ENCODE measurements at regions not wholly inside any gene's neighbourhood (a gene's known extent, or its start where the extent isn't known, plus 50 kb on each side); places are given as distances from the start of the nearest gene placed in this dataset.

DNA sequence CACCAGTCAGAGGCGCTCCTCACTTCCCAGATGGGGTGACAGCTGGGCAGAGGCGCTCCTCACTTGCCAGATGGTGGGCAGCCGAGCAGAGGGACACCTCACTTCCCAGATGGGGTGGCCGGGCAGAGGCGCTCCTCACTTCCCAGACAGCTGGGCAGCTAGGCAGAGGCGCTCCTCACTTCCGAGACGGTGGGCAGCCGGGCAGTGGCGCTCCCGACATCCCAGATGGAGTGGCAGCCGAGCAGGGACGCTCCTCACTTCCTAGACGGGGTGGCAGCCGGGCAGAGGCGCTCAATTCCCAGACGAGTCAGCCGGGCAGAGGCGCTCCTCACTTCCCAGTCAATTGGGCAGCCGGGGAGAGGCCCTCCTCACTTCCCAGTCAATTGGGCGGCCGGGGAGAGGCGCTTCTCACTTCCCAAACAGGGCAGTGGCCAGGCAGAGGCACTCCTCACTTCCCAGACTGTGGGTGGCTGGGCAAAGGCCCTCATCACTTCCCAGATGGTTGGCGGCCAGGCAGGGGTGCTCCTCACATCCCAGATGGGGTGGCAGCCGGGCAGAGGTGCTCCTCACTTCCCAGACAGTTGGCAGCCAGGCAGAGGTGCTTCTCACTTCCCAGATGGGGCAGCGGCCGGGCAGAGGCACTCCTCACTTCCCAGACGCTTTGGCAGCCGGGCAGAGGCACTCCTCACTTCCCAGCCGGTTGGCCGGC is 143.8 kb upstream of the ARID2 start:
- intact Hi-C loops (cut with micrococcal nuclease): no loop called here

DNA sequence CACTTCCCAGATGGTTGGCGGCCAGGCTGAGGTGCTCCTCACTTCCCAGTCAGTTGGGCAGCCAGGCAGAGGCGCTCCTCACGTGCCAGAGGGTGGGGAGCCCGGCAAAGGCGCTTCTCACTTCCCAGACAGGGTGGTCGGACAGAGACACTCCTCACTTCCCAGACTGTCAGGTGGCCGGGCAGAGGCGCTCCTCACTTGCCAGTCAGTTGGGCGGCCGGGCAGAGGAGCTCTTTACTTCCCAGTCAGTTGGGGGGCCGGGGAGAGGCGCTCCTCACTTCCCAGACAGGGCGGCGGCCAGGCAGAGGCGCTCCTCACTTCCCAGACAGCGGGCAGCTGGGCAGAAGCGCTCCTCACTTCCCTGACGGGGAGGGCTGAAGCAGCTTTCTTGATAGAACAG is 143.0 kb upstream of the ARID2 start:
- intact Hi-C loops (cut with micrococcal nuclease): no loop called here

DNA sequence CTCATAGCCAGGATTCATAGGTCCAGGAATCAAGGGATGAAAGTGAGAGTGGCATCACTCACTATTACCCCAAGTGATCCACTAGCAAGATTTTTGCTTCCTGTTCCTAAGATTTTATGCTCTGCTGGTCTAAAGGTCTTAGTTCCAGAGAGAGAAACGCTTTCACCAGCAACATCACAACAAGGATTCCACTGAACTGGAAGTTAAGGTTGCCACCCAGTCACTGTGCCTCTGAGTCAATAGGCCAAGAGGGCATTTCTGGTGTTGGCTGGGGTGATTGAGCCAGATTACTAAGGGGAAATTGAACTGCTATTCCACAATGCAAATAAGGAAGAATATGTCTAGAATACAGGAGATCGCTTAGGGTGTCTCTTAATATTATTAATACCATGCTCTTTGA is 142.5 kb upstream of the ARID2 start:
- intact Hi-C loops (cut with micrococcal nuclease): no loop called here

DNA sequence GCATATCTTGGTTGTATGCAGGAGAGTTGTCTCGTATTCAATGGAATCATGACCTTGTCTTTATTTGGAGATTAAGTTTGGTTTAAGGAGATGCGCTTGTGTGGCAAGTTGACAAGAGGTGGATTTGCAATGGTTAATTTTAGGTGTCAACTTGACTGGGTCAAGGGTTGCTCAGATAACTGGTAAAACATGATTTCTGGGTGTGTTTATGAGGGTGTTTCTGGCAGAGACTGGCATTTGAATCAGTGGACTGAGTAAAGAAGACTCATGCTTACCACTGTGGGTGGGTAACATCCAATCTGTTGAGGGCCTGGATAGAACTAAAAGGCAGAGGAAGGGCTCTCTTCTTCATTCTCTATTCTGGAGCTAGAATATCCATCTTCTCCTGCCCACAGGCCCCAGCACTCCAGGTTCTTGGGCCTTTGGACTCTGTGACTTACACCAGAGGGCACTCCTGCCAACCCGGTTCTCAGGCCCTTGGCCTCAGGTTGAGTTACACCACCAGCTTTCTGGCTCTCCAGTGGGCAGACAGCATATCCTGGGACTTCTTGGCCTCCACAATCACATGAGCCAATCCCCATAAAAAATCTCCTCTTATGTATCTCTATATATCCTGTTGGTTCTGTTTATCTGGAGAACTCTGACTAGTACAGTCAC is 141.5 kb upstream of the ARID2 start:
- intact Hi-C loops (cut with micrococcal nuclease): no loop called here

DNA sequence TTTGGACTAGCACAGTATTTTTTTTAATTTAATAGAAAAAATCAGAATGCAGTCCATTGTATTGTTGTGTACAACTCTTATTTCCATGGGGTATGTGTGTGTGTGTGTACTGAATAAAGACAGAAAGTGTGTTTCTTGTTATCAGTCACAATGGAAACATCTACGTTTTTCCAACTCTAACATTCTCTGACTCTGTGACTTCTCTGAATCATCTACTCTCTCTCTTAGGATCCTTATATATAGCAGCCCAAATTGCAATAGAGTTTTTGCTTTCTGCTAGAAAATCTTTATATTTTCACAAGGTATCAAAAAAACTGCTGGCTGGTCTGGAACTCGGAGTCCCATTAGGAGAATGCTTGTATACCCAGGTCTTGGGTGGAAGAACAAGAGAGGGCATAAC is 138.9 kb upstream of the ARID2 start:
- intact Hi-C loops (cut with micrococcal nuclease): no loop called here

DNA sequence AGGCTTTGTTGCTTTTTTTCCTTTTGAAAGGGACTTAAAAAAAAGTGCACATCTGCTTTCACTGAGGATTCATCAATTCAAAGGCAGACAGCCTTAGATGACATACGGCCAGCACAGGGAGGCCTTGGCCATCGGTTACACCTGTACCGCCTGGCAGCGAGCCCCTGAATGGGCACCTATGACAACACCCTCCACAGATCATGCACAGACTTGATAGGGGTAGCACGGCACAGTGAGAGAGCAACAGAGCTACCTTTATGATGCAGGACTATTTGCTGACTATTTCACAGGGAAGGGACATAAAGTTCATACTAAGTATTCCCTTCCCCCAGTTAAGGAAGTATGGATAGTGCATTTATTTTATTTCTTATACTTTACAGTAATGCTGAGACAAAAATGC is 137.9 kb upstream of the ARID2 start:
- intact Hi-C loops (cut with micrococcal nuclease): no loop called here

DNA sequence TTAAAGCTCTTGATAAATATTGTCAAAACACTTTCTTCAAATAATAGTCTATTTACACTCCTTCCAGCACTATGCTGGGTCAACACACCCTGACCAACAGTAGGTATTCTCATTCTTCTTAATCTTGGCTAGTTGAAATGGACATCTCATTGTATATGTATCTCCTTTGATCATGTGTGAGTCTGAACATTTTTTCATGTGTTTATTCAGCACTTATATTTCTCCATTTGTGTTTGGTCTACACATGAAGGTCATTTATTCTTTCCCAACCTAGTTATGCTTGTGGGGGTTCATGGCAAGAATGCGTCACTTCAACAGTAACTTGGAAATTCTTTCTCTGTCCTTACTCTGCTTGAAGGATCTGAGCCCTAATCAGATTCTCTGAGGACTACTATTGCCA is 133.1 kb upstream of the ARID2 start:
- intact Hi-C loops (cut with micrococcal nuclease): no loop called here

DNA sequence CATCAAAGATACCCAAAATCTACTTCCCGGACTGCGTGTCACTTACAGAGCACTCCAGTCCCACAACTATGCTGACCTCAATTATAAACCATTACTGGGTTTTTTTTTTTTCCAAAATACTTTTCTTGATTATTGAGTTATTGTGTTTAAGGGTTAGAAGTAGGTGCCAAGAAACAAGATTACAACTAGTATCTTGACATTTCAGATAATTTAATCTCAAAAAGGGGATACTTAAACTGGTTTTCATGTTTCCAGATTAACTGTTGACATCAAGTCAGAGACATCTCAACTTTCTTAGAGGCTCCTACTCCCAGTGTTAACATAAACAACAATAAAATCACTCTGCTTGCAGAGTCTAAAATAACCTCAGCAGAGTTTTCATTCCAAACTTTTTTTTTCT is 131.2 kb upstream of the ARID2 start:
- intact Hi-C loops (cut with micrococcal nuclease): no loop called here

DNA sequence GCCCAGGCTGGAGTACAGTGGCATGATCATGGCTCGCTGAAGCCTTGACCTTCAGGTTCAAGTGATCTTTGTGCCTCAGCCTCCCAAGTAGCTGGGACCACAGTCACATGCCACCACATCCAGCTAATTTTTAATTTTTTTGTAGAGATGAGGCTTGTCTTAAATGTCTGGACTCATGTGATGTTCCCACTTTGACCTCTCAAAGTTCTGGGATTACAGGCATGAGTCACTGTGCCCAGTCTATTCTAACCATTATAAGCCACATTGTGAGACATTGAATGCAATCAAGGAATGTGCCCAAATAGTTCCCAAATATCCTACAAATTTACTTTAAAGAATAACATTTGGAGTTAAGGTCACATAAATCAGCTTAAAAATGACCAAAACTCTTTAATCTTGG is 130.7 kb upstream of the ARID2 start:
- intact Hi-C loops (cut with micrococcal nuclease): no loop called here

DNA sequence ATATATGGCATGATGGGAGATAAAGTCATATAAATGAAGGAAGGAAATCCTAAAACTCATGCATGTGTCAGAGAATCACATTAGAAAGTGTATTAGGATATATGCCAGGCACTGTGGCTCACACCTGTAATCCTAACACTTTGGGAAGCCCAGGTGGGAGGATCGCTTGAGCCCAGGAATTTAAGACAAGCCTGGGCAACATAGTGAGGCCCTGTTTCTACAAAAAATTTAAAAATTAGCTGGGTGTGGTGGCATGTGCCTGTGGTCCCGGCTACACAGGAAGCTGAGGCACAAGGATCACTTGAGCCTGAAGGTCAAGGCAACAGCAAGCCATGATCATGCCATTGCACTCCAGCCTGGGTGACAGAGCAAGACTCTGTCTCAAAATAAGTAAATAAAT is 130.3 kb upstream of the ARID2 start:
- intact Hi-C loops (cut with micrococcal nuclease): no loop called here

DNA sequence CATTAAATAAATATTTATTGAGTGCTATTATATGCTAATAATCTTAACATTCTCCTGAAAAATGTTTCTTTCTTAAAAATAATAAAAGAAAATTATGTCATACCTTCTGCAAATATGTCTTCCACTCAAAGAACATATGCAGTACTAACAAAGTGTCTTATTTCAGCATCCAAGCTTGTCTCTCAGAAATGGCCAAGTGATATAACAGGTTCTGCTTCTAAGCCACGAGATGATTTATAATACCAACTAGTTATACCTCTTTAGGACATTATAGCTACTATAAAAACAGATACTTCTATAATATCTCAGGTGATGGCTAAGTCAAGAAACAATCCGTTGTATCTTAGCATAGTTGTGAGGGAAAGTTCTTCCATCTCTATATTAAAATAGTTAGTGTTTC is 128.1 kb upstream of the ARID2 start:
- intact Hi-C loops (cut with micrococcal nuclease): no loop called here

DNA sequence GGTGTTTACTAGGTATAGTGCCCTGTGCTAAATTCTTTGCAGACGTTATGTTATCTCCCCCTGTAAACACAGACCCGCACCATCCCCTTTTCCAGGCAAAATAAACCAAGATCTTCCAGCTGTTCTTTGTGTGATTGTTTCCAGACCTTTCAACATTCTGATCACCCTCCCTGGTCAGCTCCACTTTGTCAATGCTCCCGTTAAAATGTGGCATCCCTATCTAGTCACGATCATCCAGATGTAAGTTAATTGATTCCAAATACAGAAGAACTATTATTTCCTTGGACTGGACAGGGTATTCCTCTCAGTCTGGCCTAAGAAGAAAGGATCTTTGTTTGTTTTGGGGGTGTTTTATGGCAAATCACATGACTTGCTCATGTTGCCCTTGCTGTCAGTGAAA is 127.6 kb upstream of the ARID2 start:
- intact Hi-C loops (cut with micrococcal nuclease): no loop called here

DNA sequence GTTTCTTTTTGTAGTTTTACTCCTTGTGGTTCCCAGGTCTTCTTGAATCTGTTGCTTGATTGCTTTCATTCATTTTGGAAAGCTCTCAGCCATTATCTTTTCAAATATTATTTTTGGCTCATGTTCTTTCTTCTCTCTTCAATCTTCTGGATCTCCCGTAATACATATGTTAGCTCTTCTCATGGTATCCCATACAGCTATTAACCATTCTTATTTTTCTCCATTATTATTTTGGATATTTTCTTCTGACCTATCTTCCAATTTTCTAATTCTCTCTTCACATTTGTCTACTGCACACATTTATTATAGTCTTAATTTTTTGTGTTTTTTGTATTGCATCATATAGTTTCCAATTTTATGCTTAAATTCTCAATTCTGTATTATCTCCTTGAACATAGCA is 123.9 kb upstream of the ARID2 start:
- intact Hi-C loops (cut with micrococcal nuclease): no loop called here

DNA sequence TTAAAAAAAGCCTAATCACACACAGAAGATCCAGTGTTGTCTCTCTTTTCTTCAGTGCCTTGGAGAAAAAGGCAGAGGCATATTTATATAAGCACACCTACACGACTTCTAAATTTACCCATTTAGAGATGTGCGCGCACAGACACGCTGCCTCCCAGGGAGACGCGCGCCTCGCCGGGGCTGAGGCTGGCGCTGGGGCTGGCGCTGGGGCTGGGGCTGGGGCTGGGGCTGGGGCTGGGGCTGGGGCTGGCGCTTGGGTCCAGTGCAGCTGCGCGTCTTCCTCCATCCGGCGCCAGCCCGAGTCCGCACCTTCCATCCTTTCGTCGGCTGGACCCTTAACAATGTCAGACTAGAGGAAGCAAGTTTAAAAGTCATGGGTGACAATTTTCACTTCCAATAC is 118.4 kb upstream of the ARID2 start:
- intact Hi-C loops (cut with micrococcal nuclease): no loop called here

DNA sequence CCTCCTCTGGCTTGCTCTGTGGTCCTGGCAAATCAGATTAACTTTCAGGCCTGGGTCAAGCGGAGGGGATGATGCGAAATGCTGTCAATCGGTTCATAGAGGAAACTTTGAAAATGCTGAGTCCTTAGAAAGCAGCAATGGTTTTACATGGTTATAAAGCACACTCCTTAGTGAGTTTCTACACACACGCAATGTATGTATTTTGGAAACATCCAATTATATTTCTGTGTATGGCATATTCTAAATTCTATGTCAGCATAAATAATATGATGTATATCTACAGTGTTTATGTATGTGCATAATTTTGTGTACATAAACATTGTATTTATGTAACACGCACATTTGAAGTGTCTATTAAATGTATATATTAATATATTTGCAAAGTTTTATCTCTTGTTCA is 118.0 kb upstream of the ARID2 start:
- intact Hi-C loops (cut with micrococcal nuclease): no loop called here

DNA sequence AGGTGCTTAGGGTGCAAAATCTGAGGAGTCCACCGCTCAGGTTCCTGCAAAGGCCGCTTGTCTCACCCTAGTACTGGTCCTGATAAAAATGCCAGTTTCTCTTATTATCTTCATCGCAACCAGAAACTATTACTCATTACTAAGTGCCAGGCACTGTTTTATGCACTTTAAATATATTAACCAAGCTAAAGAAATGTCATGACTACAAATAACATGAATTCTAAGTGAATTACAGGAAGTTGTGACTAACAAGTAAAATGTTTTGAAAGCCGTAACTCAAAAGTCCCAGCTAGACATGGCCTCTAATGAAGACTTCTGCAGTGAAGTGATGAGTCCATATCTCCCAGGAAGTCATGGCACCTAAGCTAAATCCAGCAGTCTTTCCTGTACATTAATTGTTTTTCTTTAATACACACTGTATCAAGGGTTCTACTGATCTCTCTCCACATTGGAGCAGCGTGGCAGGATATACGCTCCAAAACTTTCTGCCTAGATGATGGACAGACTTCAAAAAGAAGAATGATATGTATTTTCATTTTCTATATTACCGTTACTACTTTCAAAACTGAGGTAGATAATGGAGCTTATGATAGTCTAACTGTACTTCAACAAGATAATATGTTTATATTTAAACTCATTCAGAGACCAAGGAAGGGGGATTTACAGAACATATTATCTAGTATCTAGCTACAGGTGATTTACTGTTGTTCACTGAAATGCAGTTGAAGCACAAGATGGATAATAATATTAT is 117.3 kb upstream of the ARID2 start:
- intact Hi-C loops (cut with micrococcal nuclease): no loop called here

DNA sequence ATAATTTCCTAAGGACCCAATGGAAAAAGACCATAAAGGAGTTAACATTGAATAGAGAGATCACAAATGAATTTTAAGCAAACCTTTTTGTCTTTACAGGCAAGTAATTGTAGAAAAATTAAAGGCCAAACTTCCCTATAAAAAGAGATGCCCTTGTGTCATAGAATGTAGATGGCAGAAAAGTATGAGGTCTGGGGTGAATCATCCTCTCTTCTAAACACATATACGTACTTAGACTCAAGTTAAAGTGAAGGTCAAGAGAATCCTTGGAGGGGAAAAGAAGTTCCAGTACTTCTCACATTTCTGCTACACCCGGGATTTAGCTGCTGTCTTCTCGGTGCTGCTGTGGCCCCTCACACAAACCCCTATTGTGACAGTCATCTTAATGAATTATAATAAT is 116.2 kb upstream of the ARID2 start:
- intact Hi-C loops (cut with micrococcal nuclease): no loop called here

DNA sequence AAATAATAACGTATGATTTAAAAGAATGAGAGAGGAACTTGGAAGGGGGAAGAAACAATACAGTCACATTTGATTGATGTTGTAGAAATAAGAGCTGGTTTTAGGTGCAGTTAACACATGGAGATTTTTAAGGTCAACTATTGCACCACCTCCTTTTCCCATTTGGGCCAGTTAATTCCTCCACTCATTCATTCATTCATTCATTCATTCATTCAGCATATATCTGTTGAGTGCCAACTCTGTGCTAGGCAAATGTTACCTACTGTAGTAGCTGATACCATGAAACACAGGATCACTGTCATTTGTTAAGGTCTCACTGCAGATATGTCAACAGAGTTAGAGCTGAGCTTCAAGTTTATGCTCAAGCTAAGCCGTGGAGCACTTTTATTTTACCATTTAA is 115.7 kb upstream of the ARID2 start:
- intact Hi-C loops (cut with micrococcal nuclease): no loop called here

DNA sequence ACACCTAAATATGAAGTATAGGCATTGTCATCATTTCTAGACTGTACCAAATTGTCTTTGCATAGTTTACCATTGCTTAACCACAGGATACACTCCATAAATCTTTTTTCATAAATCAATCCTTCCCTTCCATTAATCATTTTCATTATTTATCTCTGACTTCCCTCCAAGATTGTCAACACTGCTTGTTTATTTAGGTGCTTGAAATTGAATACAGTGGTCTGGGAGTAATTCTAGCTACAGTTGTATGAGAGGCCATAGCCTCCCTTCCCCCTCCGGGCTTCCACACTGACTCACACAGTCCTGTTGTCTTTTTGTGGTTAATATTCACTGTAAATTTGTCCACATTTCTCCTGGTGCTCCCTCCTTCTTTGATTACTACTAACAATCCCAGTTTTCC is 114.2 kb upstream of the ARID2 start:
- intact Hi-C loops (cut with micrococcal nuclease): loop anchor here (5.0 kb wide), 1 partner anchor 38 kb away; no protein-coding TSS in a partner anchor

DNA sequence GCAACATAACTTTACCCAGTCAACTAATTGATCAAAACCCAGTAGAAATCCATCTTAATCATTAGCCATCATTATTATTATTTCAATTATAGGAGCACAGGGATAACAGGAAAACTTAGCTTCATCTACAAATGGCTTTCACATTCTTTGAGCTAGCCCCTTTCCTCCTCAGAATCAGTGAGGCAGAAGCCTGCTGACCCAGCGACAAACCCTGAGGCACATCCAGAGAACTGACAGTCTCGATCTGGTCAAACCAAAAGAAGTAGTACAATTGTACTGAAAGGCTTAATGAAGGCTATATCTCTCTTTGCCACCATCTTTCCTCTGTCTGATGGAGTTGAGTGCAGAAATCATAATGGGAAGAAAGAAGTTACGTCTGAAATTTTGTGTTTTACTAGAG is 109.8 kb upstream of the ARID2 start:
- intact Hi-C loops (cut with micrococcal nuclease): loop anchor here (5.0 kb wide), 1 partner anchor 42 kb away; no protein-coding TSS in a partner anchor

DNA sequence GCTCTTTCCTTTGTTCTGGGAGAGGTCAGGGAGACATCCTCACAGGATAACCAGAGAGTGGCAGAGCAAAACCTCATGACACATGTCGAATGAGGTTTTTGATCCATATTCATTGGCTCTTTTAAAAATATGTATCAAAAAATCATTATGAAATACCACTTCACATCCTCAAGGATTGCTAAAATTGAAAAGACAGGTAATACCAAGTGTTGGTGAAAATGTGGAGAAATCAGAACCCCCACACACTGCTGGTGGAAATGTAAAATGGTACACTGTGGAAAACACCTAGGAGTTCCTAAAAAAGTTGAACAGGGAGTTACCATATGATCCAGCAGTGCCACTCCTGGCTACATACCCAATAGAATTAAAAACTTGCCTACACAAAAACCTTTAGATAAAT is 107.8 kb upstream of the ARID2 start:
- intact Hi-C loops (cut with micrococcal nuclease): no loop called here

DNA sequence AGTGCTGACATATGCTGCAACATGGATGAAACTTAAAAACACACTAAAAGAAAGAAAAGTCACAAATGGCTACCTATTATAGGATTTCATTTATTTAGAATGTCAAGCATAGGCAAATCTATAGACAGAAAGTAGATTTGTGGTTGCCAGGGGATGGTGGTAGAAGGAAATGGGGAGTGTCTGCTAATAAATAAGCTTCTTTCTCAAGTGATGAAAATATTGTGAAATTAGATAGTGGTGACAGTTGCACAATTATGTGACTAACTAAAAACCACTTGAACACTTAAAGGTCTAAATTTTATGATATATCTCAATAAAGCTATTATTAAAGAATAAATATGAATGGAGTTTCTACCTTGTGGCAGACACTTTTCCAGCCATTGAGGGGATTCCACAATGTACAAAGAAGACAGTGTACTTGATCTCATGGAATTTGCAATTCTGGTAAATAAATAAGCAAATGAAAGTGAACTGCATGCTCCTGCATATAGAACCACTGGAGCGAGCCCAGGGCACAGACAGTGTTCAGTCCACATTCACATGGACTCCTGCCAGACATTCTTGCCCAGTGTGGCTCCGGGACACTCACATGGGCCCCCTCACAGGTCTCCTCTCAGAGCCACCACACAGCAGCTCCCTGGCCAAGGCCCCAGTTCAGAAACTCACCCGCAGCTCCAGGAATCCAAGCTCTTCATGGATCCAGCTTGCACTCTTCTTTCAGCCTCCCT is 107.1 kb upstream of the ARID2 start:
- intact Hi-C loops (cut with micrococcal nuclease): no loop called here

Data from T-helper 1 cell treated with Interleukin-12 subunit alpha and Interleukin-12 subunit beta and Interleukin-4 antibody, amounts not matched to agents 30 ng/mL and 1 ng/mL, for 36 hours (primary cell).